H1 (cell line): ENCODE measurements at regions not wholly inside any gene's neighbourhood (a gene's known extent, or its start where the extent isn't known, plus 50 kb on each side); places are given as distances from the start of the nearest gene placed in this dataset.

Experiments
- TF ChIP-seq, protein P1 (sequence below): IDR thresholded peaks from 2 replicates; pipeline ENCODE4 v1.6.1; 2012; ENCODE audit warnings: inconsistent platforms

DNA sequence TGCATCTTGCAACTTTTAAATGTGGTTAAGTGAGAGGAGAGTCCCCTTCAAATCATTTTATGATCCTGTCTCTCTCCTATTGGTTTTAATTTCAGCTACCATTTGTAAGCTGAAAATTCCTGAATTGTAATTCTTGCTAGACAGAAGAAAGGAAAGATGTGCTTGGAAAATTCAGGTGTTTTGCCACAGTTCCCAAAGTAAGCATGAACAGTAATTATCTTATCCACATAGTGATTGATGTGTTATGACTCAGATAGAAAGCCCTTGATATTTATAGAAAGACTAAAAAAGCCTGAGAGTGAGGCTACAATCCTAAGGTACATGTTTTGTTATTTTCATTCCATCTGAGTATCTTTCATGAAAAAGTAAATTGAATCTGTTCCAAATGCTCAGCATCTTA is 492.5 kb downstream of the MAT2B start (continued):
- TF ChIP-seq, protein P1, sequence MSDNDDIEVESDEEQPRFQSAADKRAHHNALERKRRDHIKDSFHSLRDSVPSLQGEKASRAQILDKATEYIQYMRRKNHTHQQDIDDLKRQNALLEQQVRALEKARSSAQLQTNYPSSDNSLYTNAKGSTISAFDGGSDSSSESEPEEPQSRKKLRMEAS: no peak
